ENCODE measurements at regions not wholly inside any gene's neighbourhood (a gene's known extent, or its start where the extent isn't known, plus 50 kb on each side); places are given as distances from the start of the nearest gene placed in this dataset.

DNA sequence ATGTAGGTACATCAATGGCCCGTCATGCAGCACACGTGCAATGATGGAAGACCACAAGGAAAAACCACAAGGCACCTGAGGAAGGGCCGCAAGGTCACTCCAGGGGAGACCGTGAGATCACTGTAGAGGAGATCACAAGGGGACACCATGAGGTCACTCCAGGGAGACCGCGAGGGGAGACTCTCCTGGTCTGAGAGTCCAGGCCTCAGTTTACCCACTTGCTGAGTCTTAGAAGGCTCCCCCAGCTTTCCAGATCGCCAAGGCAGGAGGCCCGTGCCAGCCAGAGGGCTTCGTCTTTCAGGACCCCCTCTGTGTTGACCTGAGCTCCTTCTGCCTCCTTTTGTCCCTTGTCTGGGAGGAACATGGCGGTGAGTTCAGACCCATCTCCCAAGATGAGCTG, 232.2 kb downstream of the ERMARD start:
- H3K27ac ChIP-seq (ENCODE audit: low read length), result no peak overlapping the region
- ATAC-seq (ENCODE audit: insufficient read depth, low read depth) (no peak), DNase-seq (no peak)
- H3K4me1 ChIP-seq (ENCODE audit: insufficient read depth, low read length), result no peaks in the 10 kb centered on the region
- no peak overlapping the region for H3K9ac ChIP-seq (ENCODE audit: low read depth, low read length)
- no peaks in the 10 kb centered on the region; the same call in 1 of the 2 replicates for H4K20me1 ChIP-seq (ENCODE audit: insufficient read depth, low read length)
- H3K36me3 ChIP-seq (ENCODE audit: insufficient read depth, low read length), result no peaks in the 10 kb centered on the region
- H3K4me2 ChIP-seq (ENCODE audit: insufficient read depth, low read length), result no peak overlapping the region
- no peak overlapping the region for H3K4me3 ChIP-seq (ENCODE audit: low read depth in 1 of 2, low read length in 2 of 2)
- no peak overlapping the region for H2AFZ ChIP-seq (ENCODE audit: low read depth, low read length)
- no peaks in the 10 kb centered on the region for H3K27me3 ChIP-seq (ENCODE audit: insufficient read depth, low read length, poor library complexity)
- H3K79me2 ChIP-seq (ENCODE audit: insufficient read depth, low read length), result no peaks in the 10 kb centered on the region
- H3K9me3 ChIP-seq (ENCODE audit: insufficient read depth, low read length, severe bottlenecking), result no peaks in the 10 kb centered on the region
- no peak for TF ChIP-seq EZH2 (IDR thresholded peaks at IDR 0.05; ENCODE audit: borderline replicate concordance, low read depth, low read length, severe bottlenecking)
- TF ChIP-seq, protein P1, sequence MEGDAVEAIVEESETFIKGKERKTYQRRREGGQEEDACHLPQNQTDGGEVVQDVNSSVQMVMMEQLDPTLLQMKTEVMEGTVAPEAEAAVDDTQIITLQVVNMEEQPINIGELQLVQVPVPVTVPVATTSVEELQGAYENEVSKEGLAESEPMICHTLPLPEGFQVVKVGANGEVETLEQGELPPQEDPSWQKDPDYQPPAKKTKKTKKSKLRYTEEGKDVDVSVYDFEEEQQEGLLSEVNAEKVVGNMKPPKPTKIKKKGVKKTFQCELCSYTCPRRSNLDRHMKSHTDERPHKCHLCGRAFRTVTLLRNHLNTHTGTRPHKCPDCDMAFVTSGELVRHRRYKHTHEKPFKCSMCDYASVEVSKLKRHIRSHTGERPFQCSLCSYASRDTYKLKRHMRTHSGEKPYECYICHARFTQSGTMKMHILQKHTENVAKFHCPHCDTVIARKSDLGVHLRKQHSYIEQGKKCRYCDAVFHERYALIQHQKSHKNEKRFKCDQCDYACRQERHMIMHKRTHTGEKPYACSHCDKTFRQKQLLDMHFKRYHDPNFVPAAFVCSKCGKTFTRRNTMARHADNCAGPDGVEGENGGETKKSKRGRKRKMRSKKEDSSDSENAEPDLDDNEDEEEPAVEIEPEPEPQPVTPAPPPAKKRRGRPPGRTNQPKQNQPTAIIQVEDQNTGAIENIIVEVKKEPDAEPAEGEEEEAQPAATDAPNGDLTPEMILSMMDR (IDR thresholded peaks at IDR 0.05; ENCODE audit: borderline replicate concordance, extremely low read depth, low read length, poor library complexity, severe bottlenecking), result no peak

DNA sequence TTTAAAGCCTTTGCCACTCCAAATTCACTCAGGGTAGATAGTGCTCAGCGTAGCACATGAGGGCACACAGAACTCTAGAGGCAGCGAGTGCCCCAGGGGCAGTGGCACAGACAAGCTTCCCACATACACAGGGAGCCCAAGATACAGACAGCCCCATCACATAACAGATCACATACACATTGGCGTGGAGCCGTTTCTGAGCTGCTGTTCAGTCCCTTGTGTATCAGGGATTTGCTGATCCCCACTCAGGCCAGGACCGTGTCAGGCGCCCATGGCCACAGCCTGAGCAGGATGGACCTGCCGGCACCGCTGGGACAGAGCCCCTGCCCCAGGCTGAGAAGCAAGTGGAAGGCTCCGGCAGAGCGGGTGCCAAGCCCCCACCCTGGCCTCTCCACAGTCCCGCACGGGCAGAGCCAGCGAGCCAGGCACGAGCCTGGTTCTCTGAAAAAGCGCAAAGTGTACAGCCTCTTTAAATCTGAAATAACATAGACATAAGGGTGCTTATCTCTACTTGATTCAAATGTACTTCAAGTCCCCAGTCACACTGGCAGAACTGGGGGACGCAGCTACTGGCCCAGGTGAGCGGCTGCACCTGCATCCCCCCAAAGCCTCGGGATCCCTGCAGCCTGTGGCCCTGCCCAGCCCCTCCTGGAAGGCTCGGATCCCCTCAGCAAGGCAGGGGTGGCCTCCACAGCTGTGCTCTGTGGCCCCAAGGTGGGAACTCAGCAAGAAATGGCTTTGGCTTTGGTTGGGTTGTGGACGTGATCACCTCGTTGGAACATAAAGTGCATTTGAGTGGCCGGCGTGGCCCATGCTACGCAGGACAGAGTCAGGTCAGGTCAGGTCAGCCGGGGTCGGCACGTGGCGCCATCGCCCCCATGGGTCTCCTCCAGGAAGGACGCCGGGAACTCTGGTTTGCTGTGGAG, 231.3 kb downstream of the ERMARD start:
- Histone ChIP-seq H3K4me1 (ENCODE audit: insufficient read depth, low read length) (no peaks in the 10 kb centered on the region), H3K9ac (ENCODE audit: low read depth, low read length) (no peak overlapping the region), H2AFZ (ENCODE audit: low read depth, low read length) (no peak overlapping the region), H3K27ac (ENCODE audit: low read length) (no peak overlapping the region), H3K4me3 (ENCODE audit: low read depth in 1 of 2, low read length in 2 of 2) (no peak overlapping the region), H3K79me2 (ENCODE audit: insufficient read depth, low read length) (no peaks in the 10 kb centered on the region), H3K36me3 (ENCODE audit: insufficient read depth, low read length) (no peaks in the 10 kb centered on the region), H4K20me1 (ENCODE audit: insufficient read depth, low read length) (no peaks in the 10 kb centered on the region), H3K4me2 (ENCODE audit: insufficient read depth, low read length) (no peak overlapping the region), H3K27me3 (ENCODE audit: insufficient read depth, low read length, poor library complexity) (no peaks in the 10 kb centered on the region), H3K9me3 (ENCODE audit: insufficient read depth, low read length, severe bottlenecking) (no peaks in the 10 kb centered on the region)
- TF ChIP-seq EZH2 (IDR thresholded peaks at IDR 0.05; ENCODE audit: borderline replicate concordance, low read depth, low read length, severe bottlenecking), result no peak
- TF ChIP-seq, protein P1 (IDR thresholded peaks at IDR 0.05; ENCODE audit: borderline replicate concordance, extremely low read depth, low read length, poor library complexity, severe bottlenecking), result no peak
- ATAC-seq (ENCODE audit: insufficient read depth, low read depth) (no peak), DNase-seq (no peak)

DNA sequence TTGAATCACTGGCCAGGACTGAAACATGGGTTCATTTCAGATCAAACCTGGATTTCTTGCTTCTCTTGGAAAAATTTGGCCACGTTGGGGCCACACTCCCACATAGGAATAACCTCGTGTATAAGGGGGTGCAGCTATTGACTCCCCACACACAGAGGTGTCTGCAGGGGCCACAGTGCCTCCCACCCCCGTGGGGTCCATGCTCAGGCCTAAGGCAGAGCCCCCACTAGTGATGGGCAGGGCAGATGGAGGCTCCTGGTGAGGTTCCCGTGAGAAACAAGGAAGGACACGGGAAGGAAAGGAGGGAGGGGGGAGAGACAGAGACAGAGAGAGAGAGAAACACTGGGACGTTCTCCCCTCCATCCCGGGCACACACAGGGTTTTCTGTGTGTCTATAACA, 230.5 kb downstream of the ERMARD start:
- Histone ChIP-seq H3K4me2 (ENCODE audit: insufficient read depth, low read length) (no peak overlapping the region), H4K20me1 (ENCODE audit: insufficient read depth, low read length) (no peaks in the 10 kb centered on the region), H3K27me3 (ENCODE audit: insufficient read depth, low read length, poor library complexity) (peaks cover 4% of the 10 kb centered on the region), H3K9ac (ENCODE audit: low read depth, low read length) (no peak overlapping the region), H3K9me3 (ENCODE audit: insufficient read depth, low read length, severe bottlenecking) (no peaks in the 10 kb centered on the region), H2AFZ (ENCODE audit: low read depth, low read length) (no peak overlapping the region), H3K27ac (ENCODE audit: low read length) (no peak overlapping the region), H3K36me3 (ENCODE audit: insufficient read depth, low read length) (no peaks in the 10 kb centered on the region), H3K4me3 (ENCODE audit: low read depth in 1 of 2, low read length in 2 of 2) (no peak overlapping the region), H3K79me2 (ENCODE audit: insufficient read depth, low read length) (no peaks in the 10 kb centered on the region), H3K4me1 (ENCODE audit: insufficient read depth, low read length) (no peaks in the 10 kb centered on the region)
- DNase-seq, result no peak
- no peak for ATAC-seq (ENCODE audit: insufficient read depth, low read depth)
- TF ChIP-seq, protein P1 (IDR thresholded peaks at IDR 0.05; ENCODE audit: borderline replicate concordance, extremely low read depth, low read length, poor library complexity, severe bottlenecking), result no peak
- TF ChIP-seq EZH2 (IDR thresholded peaks at IDR 0.05; ENCODE audit: borderline replicate concordance, low read depth, low read length, severe bottlenecking), result no peak

Data from DND-41 (cell line).